Left lobe of liver (tissue), 2 donors: ENCODE measurements at regions not wholly inside any gene's neighbourhood (a gene's known extent, or its start where the extent isn't known, plus 50 kb on each side); places are given as distances from the start of the nearest gene placed in this dataset.

Source experiments
- ATAC-seq: fragments of 200-7000 bp; cut with Tn5 transposase; one replicate; pipeline ENCODE4 v1.9.1; 2020; ENCODE audit warnings: mild to moderate bottlenecking, moderate library complexity
- DNase-seq: peaks from one replicate; pipeline ENCODE4 v3.0.0-alpha.2; 2020; ENCODE audit warnings: low spot score
- donor health status: DM: no; HTN: no; CAD: no; lungs with moderate emphysema.
- donor health status: DM: no; HTN: yes; CAD: no.

DNA sequence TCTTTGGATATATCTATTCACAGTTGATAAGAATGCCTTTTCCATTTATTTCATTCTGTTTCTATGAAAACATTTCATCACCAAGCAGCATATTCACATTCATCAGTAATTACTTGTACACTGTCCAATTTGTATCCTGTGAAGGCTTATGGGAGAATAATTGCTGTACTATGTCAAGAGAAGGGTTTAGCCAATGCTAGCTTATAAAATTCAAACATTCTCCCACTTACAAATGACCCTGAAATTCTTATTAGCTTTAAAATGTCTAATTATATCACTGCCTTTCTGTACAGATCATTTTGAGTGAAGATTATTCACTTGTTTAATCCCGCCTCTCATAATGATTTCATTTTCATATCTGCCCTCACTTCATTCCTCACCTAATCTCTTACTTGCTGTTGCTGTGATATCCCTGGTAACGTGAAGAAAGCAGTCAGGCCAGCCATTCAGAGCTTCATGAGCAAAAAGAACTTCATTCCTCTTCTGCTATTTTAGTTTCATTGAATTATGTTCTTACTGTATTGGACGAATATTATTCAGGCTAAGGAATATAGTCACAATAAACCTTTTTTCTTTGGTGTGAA is 778.7 kb downstream of the OLFM4 start:
- ATAC-seq (no peak), DNase-seq (no peak)

DNA sequence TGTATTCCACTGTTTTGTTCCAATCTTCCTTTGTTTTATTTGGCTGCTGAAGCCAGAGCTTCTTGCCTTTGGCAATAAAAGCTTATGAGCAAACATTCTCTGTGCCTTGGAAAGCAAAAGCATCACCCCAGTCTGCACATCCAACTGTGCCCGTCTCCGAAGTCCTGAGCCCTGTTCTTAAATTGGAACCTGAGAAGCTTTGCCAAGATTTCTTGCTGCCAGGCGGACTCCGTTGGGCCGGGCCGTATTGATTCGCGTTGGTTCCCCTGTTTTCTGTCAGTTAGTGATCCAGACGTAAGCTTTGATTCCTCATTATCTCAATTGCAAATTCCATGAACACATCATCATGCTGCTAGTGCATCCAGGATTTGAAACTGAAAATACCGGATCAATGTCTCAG is 793.0 kb downstream of the OLFM4 start:
- no peak for DNase-seq

DNA sequence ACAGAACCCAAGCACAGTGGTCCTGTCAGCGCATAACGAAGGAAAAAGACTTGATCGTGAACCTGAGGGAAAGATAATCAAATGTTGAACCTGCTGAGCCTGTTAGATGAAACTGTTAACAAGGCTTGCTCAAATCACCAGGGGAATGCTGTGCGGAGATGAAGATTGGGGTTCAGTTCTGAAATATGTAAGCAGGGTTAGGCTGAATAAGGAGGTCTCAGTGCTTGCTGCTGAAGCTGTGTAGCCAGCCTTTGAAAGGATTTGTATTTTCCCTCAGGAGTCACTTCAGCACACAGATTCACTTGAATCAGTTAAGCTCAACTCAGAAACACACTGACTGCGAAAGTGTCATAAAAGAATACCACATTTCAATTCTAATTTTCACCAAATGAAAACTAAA is 793.5 kb downstream of the OLFM4 start:
- DNase-seq: no peak
- no peak for ATAC-seq

More for the DNA sequence above, 793.0 kb downstream of the OLFM4 start:
- no peak for ATAC-seq

DNA sequence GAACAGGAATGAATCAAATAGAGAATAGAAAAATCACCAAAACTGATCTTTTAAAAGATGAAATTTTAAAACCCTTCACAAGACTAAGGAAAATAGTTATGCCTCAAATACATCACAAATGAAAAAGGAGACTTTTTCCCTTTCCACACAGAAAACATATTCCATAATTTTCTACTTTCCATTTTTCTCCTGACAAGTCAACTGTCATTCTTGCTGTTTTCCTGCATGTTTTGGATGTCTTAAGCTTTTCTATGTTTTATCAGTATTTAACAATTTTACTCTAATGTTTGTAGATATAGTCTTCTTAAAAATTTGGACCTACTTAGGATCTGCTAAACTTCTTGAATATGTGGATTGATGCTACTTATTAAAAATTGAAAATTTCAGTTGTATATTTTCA is 810.8 kb downstream of the OLFM4 start:
- ATAC-seq (no peak), DNase-seq (no peak)

DNA sequence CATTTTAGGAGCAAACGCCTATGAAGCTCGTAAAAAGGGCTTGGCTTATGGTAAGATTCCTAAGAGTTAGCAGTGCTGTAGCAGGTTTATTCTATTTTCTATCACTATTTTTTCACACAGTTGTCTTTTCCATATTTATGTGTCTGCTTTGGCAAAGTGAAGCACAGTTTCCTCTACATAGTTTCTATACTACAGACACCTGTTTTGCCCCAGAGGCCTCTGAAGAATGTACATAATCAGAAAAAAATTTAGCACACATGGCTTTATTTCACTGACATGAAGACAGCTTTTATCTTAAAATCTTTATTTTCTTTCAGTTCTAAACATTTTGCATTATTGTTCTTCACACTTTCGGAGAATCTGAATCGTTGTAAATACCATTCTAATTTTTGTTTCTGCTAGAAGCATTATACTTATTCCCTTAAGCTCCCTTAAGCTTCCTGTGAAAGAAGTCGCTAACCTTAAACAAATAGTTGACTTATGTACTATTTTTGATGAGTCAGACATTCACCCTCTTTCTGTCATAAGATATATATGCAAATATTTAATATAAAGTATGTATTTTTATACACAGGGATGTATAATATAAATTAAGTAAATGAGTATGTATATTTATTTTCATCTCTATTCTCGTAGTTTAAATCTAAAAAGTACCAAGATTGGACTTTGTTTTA is 816.0 kb downstream of the OLFM4 start:
- no peak for ATAC-seq

DNA sequence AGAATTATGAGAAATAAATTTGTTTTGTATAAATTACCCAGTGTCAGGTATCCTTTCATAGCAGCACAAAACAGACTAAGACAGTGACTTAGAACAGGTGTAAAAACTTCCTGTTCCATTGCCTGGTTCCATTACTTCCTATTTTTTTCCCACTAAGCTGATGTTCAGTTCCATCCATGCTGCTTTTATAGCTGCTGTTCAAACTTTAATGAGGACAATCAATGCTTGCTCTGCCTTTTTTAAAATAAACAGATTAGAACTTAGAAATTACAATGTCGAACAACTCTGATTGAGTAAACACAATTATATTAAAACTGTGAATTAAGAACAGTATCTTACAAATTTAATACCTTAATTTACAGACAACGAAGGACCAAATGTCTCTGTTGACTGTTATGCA is 818.9 kb downstream of the OLFM4 start:
- DNase-seq (no peak), ATAC-seq (no peak)

More for the DNA sequence above, 816.0 kb downstream of the OLFM4 start:
- no peak for DNase-seq

DNA sequence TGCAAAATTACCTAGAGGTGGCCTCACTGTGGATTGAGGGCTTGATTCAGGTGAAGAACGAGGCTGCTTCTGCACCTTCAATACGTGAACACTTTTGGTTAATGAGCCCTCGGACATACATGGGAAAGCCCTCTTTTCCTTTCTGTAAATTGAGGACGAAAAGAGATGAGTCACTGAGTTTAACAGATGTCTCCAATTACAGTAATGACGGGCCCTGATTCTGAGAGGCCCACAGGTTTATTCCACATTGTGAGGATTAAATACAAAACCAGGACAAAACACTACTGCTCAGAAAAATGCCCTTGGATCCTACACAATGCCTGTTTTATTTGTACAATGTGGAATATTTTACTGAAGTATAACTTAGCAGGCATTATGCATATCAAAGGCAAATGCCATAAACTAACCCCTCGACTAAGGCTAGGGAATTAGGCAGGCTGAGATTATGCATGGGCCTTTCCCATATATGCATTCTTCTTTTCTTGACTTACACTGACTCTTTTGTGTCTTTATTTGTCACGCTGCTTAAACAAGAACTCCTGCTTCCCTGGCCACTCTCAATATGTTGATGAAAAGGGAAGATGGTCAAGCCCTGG is 819.9 kb downstream of the OLFM4 start:
- ATAC-seq: no peak
- no peak for DNase-seq

DNA sequence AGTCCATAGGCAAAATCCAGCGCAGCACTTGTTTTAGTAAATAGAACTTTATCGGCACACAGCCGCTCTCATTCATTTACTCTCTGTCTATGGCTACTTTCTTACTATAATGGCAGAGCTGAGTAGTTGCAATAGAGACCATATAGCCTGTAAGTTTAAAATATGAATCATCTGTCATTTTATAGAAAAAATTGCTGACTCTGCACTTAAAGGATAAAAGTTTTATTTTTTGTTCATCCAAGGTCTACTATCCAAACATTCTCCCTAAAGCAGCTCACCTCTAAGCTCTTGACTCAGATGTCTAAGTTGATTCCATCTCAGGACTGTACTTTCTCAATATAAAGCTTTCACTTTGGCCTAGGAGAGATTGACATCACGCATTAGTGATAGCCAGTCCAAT is 825.7 kb downstream of the OLFM4 start:
- DNase-seq (no peak), ATAC-seq (no peak)

DNA sequence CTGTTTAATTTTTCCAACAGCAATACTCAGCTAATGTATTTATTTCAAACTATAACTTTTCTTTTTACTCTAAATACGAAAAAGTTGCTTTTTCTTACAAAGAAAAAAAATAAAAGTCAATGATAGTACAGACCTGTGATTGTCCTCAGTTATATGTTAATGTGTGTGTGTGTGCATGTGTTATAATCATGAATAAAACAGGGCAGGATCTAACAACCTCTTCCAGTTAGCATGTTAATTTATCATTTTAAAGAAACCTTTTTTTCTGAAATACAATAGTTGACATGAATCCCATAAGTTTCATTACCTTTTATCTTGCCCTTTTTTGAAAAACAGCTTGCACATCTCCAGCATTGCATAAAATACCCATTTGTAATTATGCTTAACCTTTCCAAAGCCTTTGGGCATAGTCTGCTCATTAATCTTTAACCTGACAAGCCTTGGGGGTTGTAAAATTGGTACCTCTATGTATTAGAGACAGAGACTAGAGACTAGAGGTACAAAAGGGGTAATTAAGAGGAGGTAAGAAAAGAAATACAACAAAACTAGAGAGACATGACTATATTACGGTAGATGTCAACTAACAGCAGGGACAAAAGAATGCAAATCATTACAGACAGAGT is 828.1 kb downstream of the OLFM4 start:
- ATAC-seq: no peak

DNA sequence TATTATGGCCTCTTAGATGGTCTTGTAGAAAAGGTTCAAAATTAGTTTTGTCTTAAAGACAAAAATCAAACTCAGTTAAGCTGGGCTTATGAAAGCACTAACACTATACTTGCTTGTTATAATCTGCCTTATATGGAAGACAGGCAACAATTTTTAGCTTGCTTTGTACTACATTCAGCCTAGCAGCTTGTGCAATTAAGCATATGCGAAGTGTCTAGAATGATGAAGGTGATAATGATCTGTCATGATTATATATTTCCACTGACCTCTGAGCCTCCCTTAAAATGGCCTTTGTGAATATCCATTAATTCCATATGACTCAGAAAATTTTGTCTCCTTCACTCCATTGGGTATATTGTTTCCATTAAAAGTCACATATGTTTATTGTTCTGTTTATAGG is 834.9 kb downstream of the OLFM4 start:
- no peak for ATAC-seq
- DNase-seq: no peak

More for the DNA sequence above, 828.1 kb downstream of the OLFM4 start:
- DNase-seq: no peak

DNA sequence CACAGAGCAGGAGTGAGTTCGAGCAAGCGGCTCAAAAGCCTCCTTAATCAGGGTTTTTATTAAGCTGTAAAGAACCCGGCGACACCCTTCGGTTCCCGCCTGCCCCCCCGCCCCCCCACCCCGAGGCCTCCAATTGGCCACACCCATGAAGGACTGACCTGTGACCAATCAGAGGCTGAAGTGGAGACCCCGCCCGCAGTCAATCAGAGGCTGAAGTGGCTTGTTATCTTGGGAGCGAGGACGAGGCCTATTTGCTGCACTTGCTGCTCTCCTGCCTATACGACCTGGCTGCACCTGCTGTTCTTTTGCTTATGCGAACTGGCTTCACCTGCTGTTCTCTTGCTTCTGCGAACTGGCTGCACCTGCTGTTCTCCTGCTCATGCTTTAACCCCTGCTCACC is 844.9 kb downstream of the OLFM4 start:
- ATAC-seq: no peak

DNA sequence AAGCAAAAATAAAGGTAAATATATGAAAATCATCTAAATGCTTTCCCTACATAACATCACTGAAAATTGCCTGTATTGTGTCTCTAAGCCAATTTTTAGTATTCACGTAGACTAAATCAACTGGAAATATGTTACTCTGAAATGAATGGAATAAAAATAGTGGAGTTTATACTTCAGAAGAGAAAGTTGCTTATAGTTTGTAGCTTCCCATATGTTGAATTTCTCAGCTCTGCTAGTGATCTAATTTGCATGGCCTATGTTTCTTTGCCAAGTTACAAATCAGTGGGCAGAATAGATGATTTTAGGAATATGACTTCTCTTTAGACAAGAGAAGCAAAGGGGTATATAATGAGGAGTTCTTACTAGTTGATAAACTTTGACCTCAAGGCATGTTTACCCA is 850.2 kb downstream of the OLFM4 start:
- DNase-seq (no peak), ATAC-seq (no peak)

More for the DNA sequence above, 844.9 kb downstream of the OLFM4 start:
- no peak for DNase-seq

DNA sequence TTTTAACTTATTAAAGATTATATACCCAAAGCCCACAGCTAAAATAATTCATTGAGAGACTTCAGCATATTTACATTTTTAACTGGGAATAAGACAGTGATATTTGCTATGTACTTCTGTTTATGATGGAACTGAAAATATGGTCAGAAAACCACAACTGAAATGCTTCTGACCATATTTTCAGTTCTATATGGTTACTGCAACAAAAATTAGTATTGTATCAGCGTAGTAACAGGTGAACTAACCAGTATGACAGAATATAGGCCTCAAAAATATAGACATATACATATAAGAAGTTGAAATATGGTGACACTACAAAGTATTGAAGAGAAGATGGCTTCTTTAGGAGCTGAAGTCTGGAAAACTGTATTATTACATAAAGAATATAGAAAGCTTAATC is 857.4 kb downstream of the OLFM4 start:
- DNase-seq: no peak
- no peak for ATAC-seq

DNA sequence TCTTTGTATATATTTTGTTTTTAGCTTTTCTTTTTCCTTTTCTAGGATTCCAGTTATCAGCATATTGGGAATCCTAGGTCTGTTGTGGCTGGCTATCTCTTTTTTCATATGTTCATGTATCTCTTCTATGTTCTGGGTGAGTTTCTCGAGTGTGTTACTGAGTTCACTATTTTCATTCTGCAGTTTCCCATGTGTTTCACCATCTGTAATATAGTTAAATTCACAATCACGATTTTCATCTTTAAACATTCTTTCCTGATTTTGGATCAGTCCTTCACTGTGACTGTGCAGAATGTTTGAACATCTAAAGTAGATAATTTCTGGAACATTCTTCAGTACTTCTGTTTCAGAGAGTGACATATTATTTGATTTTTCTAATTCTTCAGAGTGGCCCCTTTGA is 862.1 kb downstream of the OLFM4 start:
- DNase-seq (no peak), ATAC-seq (no peak)

DNA sequence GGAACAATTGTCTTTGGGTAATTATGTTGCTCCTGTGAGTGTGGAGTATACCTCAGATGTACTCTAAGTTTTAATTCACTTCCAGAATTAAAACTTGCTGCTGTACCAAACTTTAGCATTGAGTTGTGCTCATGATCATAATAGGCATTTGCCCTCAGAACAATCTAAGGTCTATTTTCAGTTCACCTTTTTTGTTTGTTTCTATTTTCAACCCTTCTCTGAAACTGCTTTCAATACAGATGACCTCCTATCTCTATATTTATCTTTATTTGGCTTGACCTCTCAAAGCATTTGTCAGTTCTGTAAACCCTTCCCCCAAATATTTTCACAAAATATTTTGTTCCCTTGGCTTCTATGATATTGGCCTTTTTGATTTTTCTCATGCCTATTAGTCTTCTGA is 873.0 kb downstream of the OLFM4 start:
- ATAC-seq: no peak
- DNase-seq: no peak

DNA sequence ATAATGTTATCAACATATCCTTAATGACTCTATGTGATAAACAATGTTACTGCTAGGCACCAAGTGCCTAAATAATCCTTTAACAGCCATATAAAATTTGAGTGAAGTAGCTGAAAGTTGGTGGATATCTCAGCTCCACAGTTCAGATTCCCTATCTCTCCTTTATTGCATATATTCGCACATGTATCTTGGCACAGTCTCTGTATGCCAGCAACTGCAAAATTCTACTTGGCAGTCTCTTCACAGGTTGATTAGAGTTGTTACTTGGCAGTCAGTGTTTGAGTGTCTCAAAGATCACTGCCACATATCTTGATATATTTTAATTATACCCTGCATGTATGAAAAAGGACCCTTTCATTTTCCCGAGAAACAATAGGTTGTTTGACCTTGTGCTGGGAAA is 879.3 kb downstream of the OLFM4 start:
- no peak for ATAC-seq
- no peak for DNase-seq

DNA sequence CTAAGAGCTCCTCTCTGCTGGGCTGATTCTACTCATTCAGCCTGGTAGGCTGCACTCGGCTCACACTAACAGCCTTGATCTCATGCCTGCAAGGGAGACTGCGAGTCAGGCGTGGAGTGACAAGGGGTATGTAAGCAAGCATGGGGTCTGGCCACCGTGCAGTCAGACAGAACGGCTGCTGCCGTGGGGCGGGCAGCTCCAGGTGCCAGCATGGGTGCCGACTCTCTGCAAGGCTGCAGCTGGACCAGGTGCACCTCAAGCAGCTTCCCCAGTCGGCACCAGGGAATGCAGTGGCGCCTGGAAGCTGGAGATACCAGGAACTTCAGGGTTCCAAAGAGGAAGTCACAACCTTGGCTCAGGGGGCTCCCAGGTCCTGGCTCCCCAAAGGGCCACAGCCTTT is 892.3 kb downstream of the OLFM4 start:
- no peak for ATAC-seq
- DNase-seq: no peak

DNA sequence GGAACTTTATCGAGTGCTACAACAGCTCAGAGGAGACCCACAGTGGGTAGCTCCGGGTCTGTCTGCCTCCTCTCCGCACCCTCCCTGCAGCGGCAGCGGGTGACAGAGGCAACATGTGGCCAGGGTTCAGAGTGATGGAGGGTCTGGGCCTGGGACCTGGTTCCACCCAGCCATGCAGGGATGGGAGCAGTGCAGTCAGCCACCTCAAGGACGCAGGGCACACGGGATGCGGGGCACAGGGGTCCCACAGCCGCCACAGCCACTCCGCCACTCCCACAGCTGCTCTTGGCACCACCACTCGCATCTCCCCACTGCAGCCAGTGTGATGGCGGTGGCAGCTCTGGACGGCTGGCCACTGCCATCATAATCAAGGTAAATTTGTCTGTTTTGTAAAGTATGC is 892.9 kb downstream of the OLFM4 start:
- no peak for ATAC-seq
- DNase-seq: no peak

DNA sequence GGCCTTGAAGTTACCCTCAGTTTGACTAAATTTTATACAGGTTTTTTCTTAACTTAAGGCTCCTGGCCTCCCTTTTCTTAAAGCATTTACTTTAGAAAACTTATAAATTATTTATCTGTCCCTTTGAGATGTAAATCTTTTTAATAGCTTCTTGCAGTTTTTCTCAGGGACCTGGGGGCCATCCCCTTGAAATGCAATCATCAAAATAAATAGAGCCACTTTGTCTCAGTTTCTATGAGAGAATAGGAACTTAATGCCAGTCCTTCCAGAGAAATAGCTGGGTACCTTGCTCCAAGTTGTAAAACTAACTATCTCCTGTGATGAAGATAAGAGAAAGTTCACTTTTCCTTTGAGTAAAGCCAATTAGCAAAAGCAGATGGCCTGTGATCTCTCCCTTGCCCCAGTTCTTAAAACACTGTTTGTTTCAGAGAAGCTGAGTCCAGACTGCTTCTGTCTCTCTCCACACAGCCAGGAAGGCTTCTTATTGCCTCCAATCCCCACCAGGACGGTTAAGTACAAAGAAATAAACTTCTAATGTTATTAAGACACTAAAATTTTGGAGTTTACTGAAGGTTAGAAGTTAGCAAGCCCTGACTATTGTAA is 913.1 kb downstream of the OLFM4 start:
- ATAC-seq: no peak
- DNase-seq: no peak

DNA sequence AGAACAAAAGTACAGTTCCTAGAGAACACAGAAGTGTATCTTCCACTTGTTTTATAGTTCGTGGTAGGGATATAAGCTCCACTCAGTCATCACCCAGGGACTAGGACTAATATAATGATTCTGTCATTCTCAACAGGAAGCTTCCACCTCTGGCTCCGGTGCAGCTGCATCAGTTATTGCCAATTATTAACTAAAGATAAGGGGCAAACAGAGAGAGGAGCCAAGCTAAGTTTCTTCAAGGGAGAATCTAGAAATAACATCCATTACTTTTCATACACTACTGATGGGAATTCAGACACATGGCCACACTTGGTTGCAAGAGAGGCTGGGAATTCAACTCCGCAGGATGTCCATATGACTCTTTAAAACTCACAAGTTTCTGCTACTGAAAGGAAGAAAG is 917.9 kb downstream of the OLFM4 start:
- DNase-seq: no peak
- no peak for ATAC-seq

DNA sequence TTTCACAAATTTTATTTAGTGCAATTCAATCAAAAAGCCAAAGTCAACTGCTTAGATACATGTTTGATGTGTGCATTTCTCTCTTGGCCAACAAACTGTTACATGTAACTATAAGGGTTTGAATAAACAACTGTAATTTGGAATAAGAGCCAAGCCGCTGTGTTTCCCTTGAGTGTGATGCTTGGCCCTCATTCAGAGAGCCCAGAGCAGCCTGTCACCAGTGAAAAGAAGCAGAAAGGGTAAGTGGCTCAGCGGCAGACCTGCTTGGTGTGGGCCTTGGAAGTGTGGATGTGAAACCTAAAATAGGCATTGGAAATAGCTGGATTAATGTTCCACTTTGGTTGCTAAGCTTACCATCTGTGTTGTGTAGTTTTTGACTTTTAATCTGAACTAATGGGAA is 924.6 kb downstream of the OLFM4 start:
- ATAC-seq (no peak), DNase-seq (no peak)
